ENCODE measurements at regions not wholly inside any gene's neighbourhood (a gene's known extent, or its start where the extent isn't known, plus 50 kb on each side); places are given as distances from the start of the nearest gene placed in this dataset.

DNA sequence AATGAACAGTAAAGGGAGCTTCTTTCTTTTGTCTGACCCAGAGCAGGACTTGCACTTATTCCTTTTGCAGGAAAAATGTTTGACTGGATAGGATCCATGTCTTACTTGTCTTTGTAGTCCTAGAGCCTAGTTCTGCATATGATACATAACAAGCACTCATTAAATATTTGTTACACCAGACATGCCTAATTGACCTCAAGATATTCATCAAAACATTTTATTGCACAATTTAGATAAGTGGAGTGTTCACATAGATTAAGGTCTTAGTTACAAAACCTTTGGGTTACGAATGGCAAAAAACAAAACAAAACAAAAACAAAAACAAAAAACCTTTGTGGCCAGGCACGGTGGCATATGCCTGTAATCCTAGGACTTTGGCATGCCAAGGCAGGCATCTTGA is 735.8 kb upstream of the NRSN1 start:
- POLR2A ChIA-PET (ENCODE audit: unreplicated experiment), result no interaction called here
- Histone ChIP-seq H3K9me1 (ENCODE audit: insufficient read depth, low read length) (no peaks in the 10 kb centered on the region; the same call in 1 of the 2 replicates), H3K27me3 (ENCODE audit: control insufficient read depth, insufficient read depth, low read length) (no peaks in the 10 kb centered on the region), H3K79me1 (ENCODE audit: low read depth in 1 of 2, low read length in 2 of 2) (no peaks in the 10 kb centered on the region), H3K27ac (ENCODE audit: insufficient read depth, low read length) (no peak overlapping the region), H3K4me3 (ENCODE audit: insufficient read depth, low read depth, low read length) (no peak overlapping the region), H2AK9ac (replicated peaks; ENCODE audit: low read depth, low read length, poor library complexity) (no peak overlapping the region), H3K36me3 (ENCODE audit: control insufficient read depth, insufficient read depth, low read length) (no peaks in the 10 kb centered on the region), H3K23ac (ENCODE audit: low read depth, low read length) (no peak overlapping the region), H3K9me3 (ENCODE audit: control insufficient read depth, insufficient read depth, low read length) (no peaks in the 10 kb centered on the region), H3K18ac (ENCODE audit: low read depth, low read length) (no peak overlapping the region), H3K4me2 (ENCODE audit: low read depth, low read length) (no peak overlapping the region), H2AFZ (replicated peaks; ENCODE audit: low read length, poor library complexity) (no peak overlapping the region), H4K8ac (ENCODE audit: low read depth in 2 of 2, low read length in 2 of 2) (no peak overlapping the region), H3K56ac (ENCODE audit: extremely low read depth, insufficient read depth, low read length) (no peak overlapping the region), H2AK5ac (ENCODE audit: low read depth, low read length) (no peak overlapping the region), H4K91ac (ENCODE audit: insufficient read depth, low read depth, low read length) (no peak overlapping the region), H4K20me1 (ENCODE audit: insufficient read depth, low read length) (no peaks in the 10 kb centered on the region), H2BK15ac (ENCODE audit: low read depth, low read length) (no peak overlapping the region), H3K4me1 (ENCODE audit: control insufficient read depth, insufficient read depth, low read length) (no peaks in the 10 kb centered on the region), H4K5ac (ENCODE audit: low read depth, low read length) (no peak overlapping the region), H2BK20ac (ENCODE audit: low read depth, low read length) (no peak overlapping the region), H2BK5ac (ENCODE audit: low read depth, low read length, poor library complexity, severe bottlenecking) (no peak overlapping the region), H3K9ac (ENCODE audit: low read depth, low read length) (no peak overlapping the region), H2BK120ac (ENCODE audit: low read depth, low read length) (no peak overlapping the region), H3K14ac (replicated peaks; ENCODE audit: low read depth, low read length) (no peak overlapping the region), H3K4ac (ENCODE audit: low read depth, low read length) (no peak overlapping the region)
- WGBS, 2 experiments (ENCODE audit: extremely low coverage in 2 of 2, insufficient read length in 1 of 2), result no CpG with 5 or more reads among the region's 2 CpGs
- CTCF ChIA-PET, result interaction anchor here (0.8 kb wide), 1 partner anchor 16 kb away, joined by 3 read pairs; no protein-coding TSS in a partner anchor
- dilution Hi-C loops (cut with HindIII; ENCODE audit: low sequenced_read_pairs, unreplicated experiment) (no loop called here), in situ Hi-C loops (cut with MboI; ENCODE audit: low sequenced_read_pairs) (no loop called here), intact Hi-C loops (cut with micrococcal nuclease) (no loop called here)
- ATAC-seq (ENCODE audit: low read depth) (no peak), DNase-seq (no peak)
- BruUV-seq (replicated peaks), result no TSS peak
- TF ChIP-seq CEBPB (IDR thresholded peaks at IDR 0.05; ENCODE audit: low read depth, low read length), result 0 out of 2 replicates have a peak, but pooled peaks have one; percentile 7
- TF ChIP-seq, protein P1, sequence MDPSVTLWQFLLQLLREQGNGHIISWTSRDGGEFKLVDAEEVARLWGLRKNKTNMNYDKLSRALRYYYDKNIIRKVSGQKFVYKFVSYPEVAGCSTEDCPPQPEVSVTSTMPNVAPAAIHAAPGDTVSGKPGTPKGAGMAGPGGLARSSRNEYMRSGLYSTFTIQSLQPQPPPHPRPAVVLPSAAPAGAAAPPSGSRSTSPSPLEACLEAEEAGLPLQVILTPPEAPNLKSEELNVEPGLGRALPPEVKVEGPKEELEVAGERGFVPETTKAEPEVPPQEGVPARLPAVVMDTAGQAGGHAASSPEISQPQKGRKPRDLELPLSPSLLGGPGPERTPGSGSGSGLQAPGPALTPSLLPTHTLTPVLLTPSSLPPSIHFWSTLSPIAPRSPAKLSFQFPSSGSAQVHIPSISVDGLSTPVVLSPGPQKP (IDR thresholded peaks at IDR 0.05; ENCODE audit: borderline replicate concordance, low read depth, low read length), result no peak
- TF ChIP-seq, protein P2, sequence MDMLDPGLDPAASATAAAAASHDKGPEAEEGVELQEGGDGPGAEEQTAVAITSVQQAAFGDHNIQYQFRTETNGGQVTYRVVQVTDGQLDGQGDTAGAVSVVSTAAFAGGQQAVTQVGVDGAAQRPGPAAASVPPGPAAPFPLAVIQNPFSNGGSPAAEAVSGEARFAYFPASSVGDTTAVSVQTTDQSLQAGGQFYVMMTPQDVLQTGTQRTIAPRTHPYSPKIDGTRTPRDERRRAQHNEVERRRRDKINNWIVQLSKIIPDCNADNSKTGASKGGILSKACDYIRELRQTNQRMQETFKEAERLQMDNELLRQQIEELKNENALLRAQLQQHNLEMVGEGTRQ (IDR thresholded peaks at IDR 0.05; ENCODE audit: low read depth, low read length), result no peak
- TF ChIP-seq MXI1 (IDR thresholded peaks at IDR 0.05; ENCODE audit: borderline replicate concordance, low read depth, low read length), result no peak
